Keratinocyte (primary cell): ENCODE measurements at regions not wholly inside any gene's neighbourhood (a gene's known extent, or its start where the extent isn't known, plus 50 kb on each side); places are given as distances from the start of the nearest gene placed in this dataset.

Experiments used
- DNase-seq: peaks from one replicate; pipeline ENCODE4 v3.0.0-alpha.2; 2011; ENCODE audit warnings: low read depth, missing footprints, low spot score
- FAIRE-seq: peaks from 2 replicates; lab custom pipeline; 2011; peaks lifted over from hg19 to GRCh38; lab: Jason Lieb, UNC
- H2AFZ ChIP-seq: 2 replicates; pipeline ENCODE4 v1.6.0; 2012; ENCODE audit warnings: low read length, control low read depth, inconsistent platforms; ENCODE audit not compliant: control insufficient read depth
- H3K27ac ChIP-seq: 2 replicates; pipeline ENCODE4 v1.5.1; 2011; ENCODE audit warnings: low read length; ENCODE audit not compliant: control insufficient read depth, insufficient read depth
- H3K27me3 ChIP-seq: 3 replicates; pipeline ENCODE4 v1.6.0; 2011; ENCODE audit warnings: low read length; ENCODE audit not compliant: control insufficient read depth, insufficient read depth; ENCODE audit errors: extremely low read depth
- H3K36me3 ChIP-seq, 2 experiments: 2 replicates in 1 of 2; 3 replicates in 1 of 2; pipeline ENCODE4 v1.5.1; 2011; ENCODE audit warnings: low read length in 2 of 2, mild to moderate bottlenecking in 1 of 2; ENCODE audit not compliant: control insufficient read depth in 2 of 2, insufficient read depth in 2 of 2; ENCODE audit errors: extremely low read depth in 1 of 2
- H3K4me1 ChIP-seq: 3 replicates; pipeline ENCODE4 v1.5.1; 2011; ENCODE audit warnings: low read length; ENCODE audit not compliant: control insufficient read depth, insufficient read depth; ENCODE audit errors: extremely low read depth
- H3K4me2 ChIP-seq: 3 replicates; pipeline ENCODE4 v1.6.0; 2011; ENCODE audit warnings: low read depth, low read length; ENCODE audit not compliant: control insufficient read depth, insufficient read depth; ENCODE audit errors: extremely low read depth
- H3K4me3 ChIP-seq, 3 experiments: fragments of 200-600 bp in 1 of 3; sonication (generic) in 1 of 3; 2 replicates in 2 of 3; 3 replicates in 1 of 3; pipeline ENCODE4 v1.5.1; 2011 to 2016; ENCODE audit warnings: low read length in 3 of 3, mild to moderate bottlenecking in 3 of 3, control low read depth in 2 of 3, inconsistent platforms in 1 of 3, low read depth in 1 of 3, mixed read lengths in 1 of 3, mixed run types in 1 of 3, moderate library complexity in 1 of 3; ENCODE audit not compliant: control insufficient read depth in 2 of 3, insufficient read depth in 2 of 3; ENCODE audit errors: extremely low read depth in 1 of 3
- H3K79me2 ChIP-seq: 2 replicates; pipeline ENCODE4 v1.6.0; 2012; ENCODE audit warnings: low read length; ENCODE audit not compliant: control insufficient read depth, insufficient read depth
- H3K9ac ChIP-seq: 3 replicates; pipeline ENCODE4 v1.6.0; 2011; ENCODE audit warnings: low read length; ENCODE audit not compliant: control insufficient read depth, insufficient read depth; ENCODE audit errors: extremely low read depth
- H3K9me1 ChIP-seq: 3 replicates; pipeline ENCODE4 v1.6.0; 2011; ENCODE audit warnings: low read length; ENCODE audit not compliant: control insufficient read depth, insufficient read depth; ENCODE audit errors: extremely low read depth
- H3K9me3 ChIP-seq: 2 replicates; pipeline ENCODE4 v1.5.1; 2012; ENCODE audit warnings: low read depth, low read length; ENCODE audit not compliant: control insufficient read depth
- H4K20me1 ChIP-seq: 3 replicates; pipeline ENCODE4 v1.6.0; 2011; ENCODE audit warnings: low read length; ENCODE audit not compliant: control insufficient read depth, insufficient read depth; ENCODE audit errors: extremely low read depth
- CTCF ChIP-seq, 3 experiments: IDR thresholded peaks in 1 of 3; conservative IDR thresholded peaks in 1 of 3; optimal IDR thresholded peaks in 1 of 3; 2 replicates in 2 of 3; 3 replicates in 1 of 3; pipeline versions ENCODE3 to v1.5.1; 2011; ENCODE audit warnings: low read length in 3 of 3, mild to moderate bottlenecking in 3 of 3, moderate library complexity in 2 of 3, control low read depth in 1 of 3, inconsistent platforms in 1 of 3; ENCODE audit not compliant: insufficient read depth in 2 of 3; ENCODE audit errors: extremely low read depth in 1 of 3
- EZH2 ChIP-seq: IDR thresholded peaks from one replicate; pipeline ENCODE4 v1.6.1; 2012; ENCODE audit warnings: inconsistent platforms, mild to moderate bottlenecking, low read length, moderate library complexity
- dilution Hi-C: fragments of 300-500 bp; cut with MboI; formaldehyde crosslinking; loops from one replicate; pipeline ENCODE4 v1.7.0; 2020; ENCODE audit warnings: low sequenced_read_pairs; ENCODE audit not compliant: extremely low pct_ligation_motif_present

- H3K4me3 ChIP-seq = no peak overlapping the region
- no peaks in the 10 kb centered on the region for H3K9me3 ChIP-seq
- dilution Hi-C loops = no loop called here
- FAIRE-seq = no peak
- H3K4me1 ChIP-seq = no peaks in the 10 kb centered on the region
- H3K9ac ChIP-seq = no peak overlapping the region
- DNase-seq = no peak
- H3K79me2 ChIP-seq = no peaks in the 10 kb centered on the region
- H2AFZ ChIP-seq = no peak overlapping the region
- TF ChIP-seq CTCF (optimal IDR thresholded peaks at IDR 0.05 in 1 of 3, IDR thresholded peaks at IDR 0.05 in 1 of 3, conservative IDR thresholded peaks at IDR 0.05 in 1 of 3; ENCODE audit: extremely low read depth in 1 of 3, insufficient read depth in 2 of 3, low read length in 3 of 3) (no peak), EZH2 (no peak)
- H3K4me2 ChIP-seq = no peak overlapping the region
- H4K20me1 ChIP-seq = no peaks in the 10 kb centered on the region
- H3K27ac ChIP-seq = no peak overlapping the region
- no peaks in the 10 kb centered on the region for H3K36me3 ChIP-seq
- no peaks in the 10 kb centered on the region for H3K27me3 ChIP-seq
- no peaks in the 10 kb centered on the region for H3K9me1 ChIP-seq
These were observed 63.7 kb upstream of the PRLR start for GRCh38 chr5:35294017-35294416.

GRCh38 chr5:35285435-35285834 lies 55.1 kb upstream of the PRLR start:
- Histone ChIP-seq H3K9me1 (no peaks in the 10 kb centered on the region), H3K4me3 (no peak overlapping the region), H3K27ac (no peak overlapping the region), H3K79me2 (no peaks in the 10 kb centered on the region), H3K36me3 (no peaks in the 10 kb centered on the region), H3K9me3 (no peaks in the 10 kb centered on the region), H3K9ac (no peak overlapping the region), H3K27me3 (no peaks in the 10 kb centered on the region), H2AFZ (no peak overlapping the region), H3K4me1 (no peaks in the 10 kb centered on the region), H3K4me2 (no peak overlapping the region), H4K20me1 (no peaks in the 10 kb centered on the region)
- FAIRE-seq (no peak), DNase-seq (no peak)
- dilution Hi-C loops = no loop called here
- no peak for TF ChIP-seq CTCF (optimal IDR thresholded peaks at IDR 0.05 in 1 of 3, IDR thresholded peaks at IDR 0.05 in 1 of 3, conservative IDR thresholded peaks at IDR 0.05 in 1 of 3; ENCODE audit: extremely low read depth in 1 of 3, insufficient read depth in 2 of 3, low read length in 3 of 3)
- TF ChIP-seq EZH2 = no peak
